Fibroblast of skin of abdomen (primary cell): ENCODE measurements at regions not wholly inside any gene's neighbourhood (a gene's known extent, or its start where the extent isn't known, plus 50 kb on each side); places are given as distances from the start of the nearest gene placed in this dataset.
"Not testable (repeated sequence)": the region's sequence is repeated elsewhere in the genome, so short reads cannot be mapped to it uniquely, and the experiment has no call there.

Experiments used
- DNase-seq: peaks from one replicate; pipeline ENCODE4 v3.0.0-alpha.2; 2013

- not testable (repeated sequence) for DNase-seq
These were observed 87.8 kb downstream of the TENT5D start for GRCh38 chrX:80508083-80508482.

DNA sequence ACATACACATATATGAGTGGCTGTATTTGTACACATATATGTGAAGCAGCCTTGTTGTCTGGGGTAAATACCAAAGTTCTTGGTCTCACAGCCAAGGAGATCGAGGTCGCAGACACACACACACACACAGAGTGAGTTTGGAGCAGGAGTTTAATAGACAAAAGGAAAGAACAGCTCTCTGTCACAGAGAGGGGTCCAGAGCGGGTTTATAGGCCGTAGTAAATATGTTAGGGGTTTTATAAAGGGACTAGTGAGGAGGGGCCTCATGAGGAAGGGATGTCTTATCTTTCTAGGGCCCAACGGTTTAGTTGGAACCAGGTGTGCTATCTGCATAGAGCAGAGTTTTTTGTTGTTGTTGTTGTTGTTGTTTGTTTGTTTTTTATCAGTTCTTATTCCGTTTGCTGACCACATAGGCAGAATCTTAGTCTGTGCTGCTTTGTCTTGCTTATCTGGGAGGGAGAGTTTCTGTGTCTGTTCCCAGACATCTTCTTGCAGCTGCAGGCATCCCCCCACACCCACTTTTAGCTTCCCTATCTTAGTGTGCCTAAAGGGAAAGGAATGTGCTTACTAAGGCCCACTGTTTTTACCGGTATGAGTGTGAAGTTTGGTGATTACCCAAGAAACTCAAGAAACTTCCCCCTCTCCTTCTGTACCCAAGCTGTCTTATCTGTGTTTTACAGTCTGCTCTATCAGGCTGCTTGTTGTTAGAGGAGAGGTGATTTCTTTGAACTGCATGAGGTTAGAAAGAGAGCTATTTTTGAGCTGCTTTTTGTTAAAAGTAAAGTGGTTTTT is 91.9 kb downstream of the TENT5D start:
- DNase-seq = peak; percentile 8

- no peak for DNase-seq
These were observed 92.7 kb downstream of the TENT5D start for GRCh38 chrX:80512924-80513323.

DNA sequence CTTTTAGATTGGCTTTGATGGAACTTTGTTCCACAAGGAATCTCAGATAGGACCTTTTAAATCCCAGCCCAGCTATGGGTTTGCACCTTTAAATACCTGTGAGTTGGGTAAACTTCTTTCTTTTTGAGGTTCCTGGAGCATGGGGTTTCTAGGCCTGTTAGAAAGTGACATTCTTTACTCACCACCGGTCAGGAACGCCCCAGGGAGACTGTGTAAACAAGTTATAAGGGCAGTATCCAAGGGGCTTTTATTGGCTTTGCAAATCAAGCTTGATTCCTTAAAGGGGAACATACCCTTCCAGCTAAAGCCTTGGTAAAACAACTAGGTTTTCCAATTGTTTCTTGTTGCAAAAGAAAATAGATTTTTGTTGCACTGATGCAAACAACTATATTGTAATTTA is 93.4 kb downstream of the TENT5D start:
- DNase-seq = no peak

DNA sequence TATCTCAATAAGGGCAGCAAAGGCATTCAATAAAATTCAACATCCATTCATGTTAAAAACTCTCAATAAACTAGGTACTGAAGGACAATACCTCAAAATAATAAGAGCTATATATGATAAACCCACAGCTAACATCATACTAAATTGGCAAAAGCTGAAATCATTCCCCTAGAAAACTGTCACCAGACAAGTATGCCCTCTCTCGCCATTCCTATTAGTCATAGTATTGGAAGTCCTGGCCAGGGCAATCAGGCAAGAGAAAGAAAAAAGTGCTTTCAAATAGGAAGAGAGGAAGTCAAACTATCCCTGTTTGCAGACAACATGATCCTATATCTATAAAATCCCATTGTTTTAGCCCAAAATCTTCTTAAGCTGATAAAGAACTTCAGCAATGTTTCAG is 116.8 kb downstream of the TENT5D start:
- DNase-seq = no peak

DNA sequence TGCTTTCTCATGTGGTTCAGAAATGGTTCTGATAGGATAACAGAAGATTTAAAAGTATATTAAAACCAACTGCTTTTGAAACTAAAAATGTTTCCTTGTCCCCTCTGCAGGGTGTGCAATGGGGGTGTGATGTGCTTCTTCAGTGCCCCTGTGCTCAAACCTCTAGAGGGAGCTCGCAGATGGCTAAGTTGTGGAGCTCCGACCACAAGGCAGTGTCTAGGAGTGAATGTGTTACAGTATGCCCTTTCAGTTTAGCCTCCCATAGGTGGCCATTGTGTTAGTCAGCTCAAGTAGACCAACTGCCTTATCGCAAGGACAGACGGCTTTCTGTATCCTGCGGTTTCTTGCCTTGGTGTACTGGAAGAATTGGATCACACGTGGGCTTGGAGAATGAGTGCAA is 130.5 kb downstream of the TENT5D start:
- DNase-seq = no peak

- no peak for DNase-seq
These were observed 135.9 kb downstream of the TENT5D start for GRCh38 chrX:80556148-80556547.

DNA sequence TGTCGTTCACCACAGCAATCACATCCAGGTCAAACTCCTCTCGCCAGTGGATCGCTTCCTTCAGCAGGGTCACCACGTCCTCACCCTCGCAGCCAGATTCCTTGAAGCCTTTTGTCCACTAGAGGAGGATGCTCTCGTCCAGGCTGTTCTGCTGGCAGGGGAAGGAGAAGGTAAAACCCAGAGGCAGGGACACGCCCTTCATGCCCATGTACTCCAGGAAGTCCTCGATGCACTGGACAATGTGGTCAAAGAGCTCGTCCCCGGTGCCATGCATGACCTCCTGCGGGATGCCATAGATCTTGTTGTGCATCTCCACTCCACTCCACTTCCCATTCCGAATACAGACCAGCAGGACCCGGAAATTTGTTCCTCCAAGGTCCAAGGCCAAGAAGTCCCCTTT is 152.4 kb downstream of the TENT5D start:
- DNase-seq = no peak

- DNase-seq = no peak
These were observed 153.0 kb downstream of the TENT5D start for GRCh38 chrX:80573275-80573674.

- DNase-seq = not testable (repeated sequence)
These were observed 154.3 kb downstream of the TENT5D start for GRCh38 chrX:80574486-80575086.

DNA sequence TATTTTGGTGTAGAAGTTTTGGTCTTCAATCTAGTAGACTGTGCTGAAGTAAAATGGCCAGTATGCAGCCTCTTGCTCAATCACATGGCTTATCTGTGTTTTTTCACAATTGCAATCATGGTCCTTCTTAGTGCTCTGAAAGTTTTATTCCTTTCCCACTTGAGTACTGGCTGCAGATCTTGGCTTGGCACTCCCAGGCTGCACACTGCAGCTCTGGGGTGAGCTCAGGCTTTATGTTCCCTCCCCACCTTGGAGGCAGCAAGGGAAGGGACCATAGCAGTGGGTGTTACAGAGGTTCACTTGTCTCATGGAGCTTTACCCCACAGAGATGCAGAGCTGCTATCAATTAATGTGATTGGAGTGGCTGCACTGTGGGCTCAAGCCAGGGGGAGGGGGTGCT is 156.0 kb downstream of the TENT5D start:
- no peak for DNase-seq

GRCh38 chrX:80576806-80577533 is 156.7 kb downstream of the TENT5D start:
- DNase-seq = no peak

DNA sequence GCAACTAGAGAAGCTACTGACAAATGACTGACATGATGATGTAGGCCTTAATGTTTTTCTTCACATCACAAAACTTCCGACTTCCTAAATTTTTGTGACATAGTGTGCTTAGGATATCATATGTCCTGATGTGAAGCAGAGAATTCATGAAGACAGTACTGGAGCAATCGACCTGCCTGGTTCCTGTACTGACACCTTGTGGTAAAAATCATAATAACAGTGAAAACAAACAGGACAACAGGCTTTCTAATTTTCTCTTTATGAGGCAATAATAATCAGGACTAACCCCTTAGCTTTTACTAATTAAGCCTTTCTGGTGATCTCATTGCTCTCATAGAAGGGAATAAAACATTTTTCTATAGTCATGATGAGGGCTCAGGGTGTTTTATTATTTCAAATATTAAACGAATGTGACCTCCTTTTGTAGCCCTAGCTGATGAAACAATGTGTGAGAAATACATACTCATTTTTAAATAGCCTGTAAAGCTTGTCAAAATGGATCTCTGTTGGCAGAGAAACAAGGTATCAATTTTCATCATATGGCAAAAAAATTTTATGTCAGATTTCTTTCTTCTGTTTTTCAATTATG is 158.4 kb downstream of the TENT5D start:
- DNase-seq = peak; percentile 0

GRCh38 chrX:80590992-80591391 is 170.7 kb downstream of the TENT5D start:
- not testable (repeated sequence) for DNase-seq

GRCh38 chrX:80602036-80602860 is 182.0 kb downstream of the TENT5D start:
- no peak for DNase-seq
